ENCODE measurements at regions not wholly inside any gene's neighbourhood (a gene's known extent, or its start where the extent isn't known, plus 50 kb on each side); places are given as distances from the start of the nearest gene placed in this dataset.

- Histone ChIP-seq H3K27me3 (ENCODE audit: insufficient read depth, low read depth) (no peaks in the 10 kb centered on the region), H3K27ac (no peak overlapping the region), H4K20me1 (ENCODE audit: insufficient read depth) (no peaks in the 10 kb centered on the region), H3K79me2 (ENCODE audit: insufficient read depth, low read depth) (no peaks in the 10 kb centered on the region), H2AFZ (ENCODE audit: low read depth) (no peak overlapping the region), H3K9ac (no peak overlapping the region), H3K4me2 (no peak overlapping the region), H3K4me3 (IDR thresholded peaks at IDR 0.05; ENCODE audit: insufficient read depth, low read depth, low read length) (no peak overlapping the region), H3K4me1 (ENCODE audit: low read depth, poor library complexity, severe bottlenecking) (no peaks in the 10 kb centered on the region), H3K36me3 (ENCODE audit: insufficient read depth) (no peaks in the 10 kb centered on the region)
- no peak for TF ChIP-seq CTCF (conservative IDR thresholded peaks at IDR 0.05; ENCODE audit: low read depth, low read length)
Measured at GRCh38 chr3:76776927-76777326, 263.0 kb upstream of the ROBO2 start.

- Histone ChIP-seq H2AFZ (ENCODE audit: low read depth) (no peak overlapping the region), H3K27me3 (ENCODE audit: insufficient read depth, low read depth) (no peaks in the 10 kb centered on the region), H4K20me1 (ENCODE audit: insufficient read depth) (no peaks in the 10 kb centered on the region), H3K79me2 (ENCODE audit: insufficient read depth, low read depth) (no peaks in the 10 kb centered on the region), H3K4me2 (no peak overlapping the region), H3K4me3 (IDR thresholded peaks at IDR 0.05; ENCODE audit: insufficient read depth, low read depth, low read length) (no peak overlapping the region), H3K27ac (no peak overlapping the region), H3K4me1 (ENCODE audit: low read depth, poor library complexity, severe bottlenecking) (no peaks in the 10 kb centered on the region), H3K9ac (no peak overlapping the region), H3K36me3 (ENCODE audit: insufficient read depth) (no peaks in the 10 kb centered on the region)
- no peak for TF ChIP-seq CTCF (conservative IDR thresholded peaks at IDR 0.05; ENCODE audit: low read depth, low read length)
Measured at GRCh38 chr3:76788206-76788605, 251.7 kb upstream of the ROBO2 start.

GRCh38 chr3:76789237-76789636 is 250.7 kb upstream of the ROBO2 start:
- no peak overlapping the region for H3K4me2 ChIP-seq
- no peaks in the 10 kb centered on the region for H3K79me2 ChIP-seq (ENCODE audit: insufficient read depth, low read depth)
- no peak for TF ChIP-seq CTCF (conservative IDR thresholded peaks at IDR 0.05; ENCODE audit: low read depth, low read length)
- H3K27ac ChIP-seq = no peak overlapping the region
- no peaks in the 10 kb centered on the region for H4K20me1 ChIP-seq (ENCODE audit: insufficient read depth)
- no peaks in the 10 kb centered on the region for H3K4me1 ChIP-seq (ENCODE audit: low read depth, poor library complexity, severe bottlenecking)
- no peaks in the 10 kb centered on the region for H3K36me3 ChIP-seq (ENCODE audit: insufficient read depth)
- H2AFZ ChIP-seq (ENCODE audit: low read depth) = no peak overlapping the region
- no peak overlapping the region for H3K9ac ChIP-seq
- H3K27me3 ChIP-seq (ENCODE audit: insufficient read depth, low read depth) = no peaks in the 10 kb centered on the region
- H3K4me3 ChIP-seq (IDR thresholded peaks at IDR 0.05; ENCODE audit: insufficient read depth, low read depth, low read length) = no peak overlapping the region

GRCh38 chr3:76811418-76811817 is 228.5 kb upstream of the ROBO2 start:
- TF ChIP-seq CTCF (conservative IDR thresholded peaks at IDR 0.05; ENCODE audit: low read depth, low read length) = no peak
- no peaks in the 10 kb centered on the region for H3K4me1 ChIP-seq (ENCODE audit: low read depth, poor library complexity, severe bottlenecking)

More at GRCh38 chr3:76811418-76811817, 228.5 kb upstream of the ROBO2 start:
- Histone ChIP-seq H3K27me3 (ENCODE audit: insufficient read depth, low read depth) (no peaks in the 10 kb centered on the region), H2AFZ (ENCODE audit: low read depth) (no peak overlapping the region), H4K20me1 (ENCODE audit: insufficient read depth) (no peaks in the 10 kb centered on the region), H3K9ac (no peak overlapping the region), H3K27ac (no peak overlapping the region), H3K79me2 (ENCODE audit: insufficient read depth, low read depth) (no peaks in the 10 kb centered on the region), H3K36me3 (ENCODE audit: insufficient read depth) (no peaks in the 10 kb centered on the region), H3K4me2 (no peak overlapping the region), H3K4me3 (IDR thresholded peaks at IDR 0.05; ENCODE audit: insufficient read depth, low read depth, low read length) (no peak overlapping the region)
